SU-DHL-6 (cell line): ENCODE measurements at regions not wholly inside any gene's neighbourhood (a gene's known extent, or its start where the extent isn't known, plus 50 kb on each side); places are given as distances from the start of the nearest gene placed in this dataset.

Source experiments
- EZH2phosphoT487 ChIP-seq: fragments of 200-600 bp; sonication (generic), shearing (Covaris generic); conservative IDR thresholded peaks from 2 replicates; pipeline ENCODE4 v1.6.1; 2018; ENCODE audit warnings: mild to moderate bottlenecking, antibody characterized with exemption, low read length, moderate library complexity, mixed read lengths
- TF ChIP-seq, protein P1 (sequence below): fragments of 200-600 bp; sonication (generic); IDR thresholded peaks from one replicate; pipeline ENCODE4 v1.5.1; 2017; ENCODE audit warnings: antibody characterized with exemption, mild to moderate bottlenecking, low read length, moderate library complexity; ENCODE audit not compliant: insufficient read depth, poor library complexity, severe bottlenecking

GRCh38 chr3:20842002-20842401, 656.0 kb upstream of the SGO1 start:
- TF ChIP-seq, protein P1, sequence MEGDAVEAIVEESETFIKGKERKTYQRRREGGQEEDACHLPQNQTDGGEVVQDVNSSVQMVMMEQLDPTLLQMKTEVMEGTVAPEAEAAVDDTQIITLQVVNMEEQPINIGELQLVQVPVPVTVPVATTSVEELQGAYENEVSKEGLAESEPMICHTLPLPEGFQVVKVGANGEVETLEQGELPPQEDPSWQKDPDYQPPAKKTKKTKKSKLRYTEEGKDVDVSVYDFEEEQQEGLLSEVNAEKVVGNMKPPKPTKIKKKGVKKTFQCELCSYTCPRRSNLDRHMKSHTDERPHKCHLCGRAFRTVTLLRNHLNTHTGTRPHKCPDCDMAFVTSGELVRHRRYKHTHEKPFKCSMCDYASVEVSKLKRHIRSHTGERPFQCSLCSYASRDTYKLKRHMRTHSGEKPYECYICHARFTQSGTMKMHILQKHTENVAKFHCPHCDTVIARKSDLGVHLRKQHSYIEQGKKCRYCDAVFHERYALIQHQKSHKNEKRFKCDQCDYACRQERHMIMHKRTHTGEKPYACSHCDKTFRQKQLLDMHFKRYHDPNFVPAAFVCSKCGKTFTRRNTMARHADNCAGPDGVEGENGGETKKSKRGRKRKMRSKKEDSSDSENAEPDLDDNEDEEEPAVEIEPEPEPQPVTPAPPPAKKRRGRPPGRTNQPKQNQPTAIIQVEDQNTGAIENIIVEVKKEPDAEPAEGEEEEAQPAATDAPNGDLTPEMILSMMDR = no peak
- no peak for TF ChIP-seq EZH2phosphoT487
